ENCODE measurements at regions not wholly inside any gene's neighbourhood (a gene's known extent, or its start where the extent isn't known, plus 50 kb on each side); places are given as distances from the start of the nearest gene placed in this dataset.
A peak's percentile ranks its signal among the peaks of the same experiment; 100 is the strongest.

- ChIA-PET POLR2A (ENCODE audit: low non-redundant PET) (no interaction called here), CTCF (no interaction called here)
- TF ChIP-seq, protein P1, sequence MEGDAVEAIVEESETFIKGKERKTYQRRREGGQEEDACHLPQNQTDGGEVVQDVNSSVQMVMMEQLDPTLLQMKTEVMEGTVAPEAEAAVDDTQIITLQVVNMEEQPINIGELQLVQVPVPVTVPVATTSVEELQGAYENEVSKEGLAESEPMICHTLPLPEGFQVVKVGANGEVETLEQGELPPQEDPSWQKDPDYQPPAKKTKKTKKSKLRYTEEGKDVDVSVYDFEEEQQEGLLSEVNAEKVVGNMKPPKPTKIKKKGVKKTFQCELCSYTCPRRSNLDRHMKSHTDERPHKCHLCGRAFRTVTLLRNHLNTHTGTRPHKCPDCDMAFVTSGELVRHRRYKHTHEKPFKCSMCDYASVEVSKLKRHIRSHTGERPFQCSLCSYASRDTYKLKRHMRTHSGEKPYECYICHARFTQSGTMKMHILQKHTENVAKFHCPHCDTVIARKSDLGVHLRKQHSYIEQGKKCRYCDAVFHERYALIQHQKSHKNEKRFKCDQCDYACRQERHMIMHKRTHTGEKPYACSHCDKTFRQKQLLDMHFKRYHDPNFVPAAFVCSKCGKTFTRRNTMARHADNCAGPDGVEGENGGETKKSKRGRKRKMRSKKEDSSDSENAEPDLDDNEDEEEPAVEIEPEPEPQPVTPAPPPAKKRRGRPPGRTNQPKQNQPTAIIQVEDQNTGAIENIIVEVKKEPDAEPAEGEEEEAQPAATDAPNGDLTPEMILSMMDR (conservative IDR thresholded peaks at IDR 0.05; ENCODE audit: low read depth): no peak
- DNase-seq (ENCODE audit: low spot score): no peak
- no peak overlapping the region for H3K27ac ChIP-seq
Measured at GRCh38 chr4:97142893-97143292, 1000.4 kb downstream of the STPG2 start.

DNA sequence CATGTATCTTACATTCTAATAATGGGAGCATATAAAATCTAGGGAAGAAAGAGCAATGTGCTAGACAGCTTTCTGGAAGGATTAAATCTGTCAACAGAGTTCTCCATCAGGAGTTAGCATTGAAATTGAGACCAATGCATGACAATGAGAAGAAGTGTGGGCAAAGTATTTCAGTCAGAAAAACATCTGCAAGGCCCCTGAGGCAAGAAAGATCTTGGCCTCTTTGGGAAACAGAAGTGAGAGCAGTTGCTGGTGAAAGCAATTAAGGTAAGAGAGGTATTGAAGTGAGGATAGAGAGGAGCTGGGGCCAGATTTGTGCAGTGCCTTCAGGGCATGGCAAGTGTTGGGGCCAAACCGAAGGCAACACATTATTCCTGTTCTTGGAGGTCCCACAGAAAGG, 999.1 kb downstream of the STPG2 start:
- no peak for DNase-seq (ENCODE audit: low spot score)
- H3K27ac ChIP-seq: no peak overlapping the region
- ChIA-PET CTCF (no interaction called here), POLR2A (ENCODE audit: low non-redundant PET) (no interaction called here)
- TF ChIP-seq, protein P1 (conservative IDR thresholded peaks at IDR 0.05; ENCODE audit: low read depth): no peak

GRCh38 chr4:97150966-97151365, 992.3 kb downstream of the STPG2 start:
- CTCF ChIA-PET: no interaction called here
- TF ChIP-seq, protein P1 (conservative IDR thresholded peaks at IDR 0.05; ENCODE audit: low read depth): no peak
- H3K27ac ChIP-seq: no peak overlapping the region
- no peak for DNase-seq (ENCODE audit: low spot score)
- POLR2A ChIA-PET (ENCODE audit: low non-redundant PET): no interaction called here

DNA sequence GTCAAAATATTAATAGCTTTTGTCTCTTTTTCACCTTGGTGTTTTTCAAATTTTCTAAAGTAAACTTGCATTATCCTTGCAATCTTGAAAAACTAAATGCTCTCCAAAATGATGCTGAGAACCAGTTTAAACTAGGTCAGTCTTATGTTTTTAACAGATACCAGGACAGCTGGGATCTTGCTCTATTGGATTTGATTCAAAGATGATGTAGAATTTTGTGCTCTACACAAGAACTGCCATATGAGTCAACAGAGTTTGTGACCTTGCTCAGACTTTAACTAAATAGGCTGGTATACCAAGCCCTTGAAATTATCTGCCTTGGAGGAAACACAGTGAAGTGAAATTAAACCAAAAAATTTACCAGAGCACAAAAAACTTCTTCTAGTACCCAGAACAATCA, 991.1 kb downstream of the STPG2 start:
- ChIA-PET CTCF (interaction anchor here (0.6 kb wide), 1 partner anchor 748 kb away, joined by 4 read pairs; no protein-coding TSS in a partner anchor), POLR2A (ENCODE audit: low non-redundant PET) (no interaction called here)
- no peak overlapping the region for H3K27ac ChIP-seq
- TF ChIP-seq, protein P1 (conservative IDR thresholded peaks at IDR 0.05; ENCODE audit: low read depth): no peak
- no peak for DNase-seq (ENCODE audit: low spot score)

- DNase-seq (ENCODE audit: low spot score): no peak
- ChIA-PET POLR2A (ENCODE audit: low non-redundant PET) (no interaction called here), CTCF (interaction anchor here (0.6 to 0.7 kb wide), 5 partner anchors 33 to 1052 kb away, joined by 3 to 7 read pairs (median 5); no protein-coding TSS in a partner anchor)
- TF ChIP-seq, protein P1 (conservative IDR thresholded peaks at IDR 0.05; ENCODE audit: low read depth): 0 out of 2 replicates have a peak, but pooled peaks have one; percentile 14
- no peak overlapping the region for H3K27ac ChIP-seq
Measured at GRCh38 chr4:97153042-97153441, 990.2 kb downstream of the STPG2 start.

DNA sequence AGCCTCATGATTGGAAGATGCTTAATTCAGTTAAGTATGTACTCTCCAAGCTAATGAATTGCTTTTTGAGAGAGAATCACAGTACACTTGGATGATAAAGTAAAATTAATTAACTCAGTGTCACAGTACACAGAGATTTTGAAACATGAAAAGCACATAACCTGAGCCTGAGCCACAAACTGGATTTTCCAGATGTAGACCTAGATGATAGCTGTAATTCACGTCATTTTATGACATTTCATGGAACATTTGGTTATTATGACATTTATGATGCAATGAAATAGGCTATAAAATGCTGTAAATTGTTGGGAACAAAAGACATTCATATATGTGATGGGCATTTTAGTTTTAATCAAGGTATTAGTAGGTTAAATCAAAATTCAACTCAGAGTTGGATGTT, 983.7 kb downstream of the STPG2 start:
- ChIA-PET CTCF (interaction anchor here (0.6 kb wide), 1 partner anchor 34 kb away, joined by 4 read pairs; no protein-coding TSS in a partner anchor), POLR2A (ENCODE audit: low non-redundant PET) (no interaction called here)
- H3K27ac ChIP-seq: no peak overlapping the region
- TF ChIP-seq, protein P1 (conservative IDR thresholded peaks at IDR 0.05; ENCODE audit: low read depth): no peak
- DNase-seq (ENCODE audit: low spot score): no peak

DNA sequence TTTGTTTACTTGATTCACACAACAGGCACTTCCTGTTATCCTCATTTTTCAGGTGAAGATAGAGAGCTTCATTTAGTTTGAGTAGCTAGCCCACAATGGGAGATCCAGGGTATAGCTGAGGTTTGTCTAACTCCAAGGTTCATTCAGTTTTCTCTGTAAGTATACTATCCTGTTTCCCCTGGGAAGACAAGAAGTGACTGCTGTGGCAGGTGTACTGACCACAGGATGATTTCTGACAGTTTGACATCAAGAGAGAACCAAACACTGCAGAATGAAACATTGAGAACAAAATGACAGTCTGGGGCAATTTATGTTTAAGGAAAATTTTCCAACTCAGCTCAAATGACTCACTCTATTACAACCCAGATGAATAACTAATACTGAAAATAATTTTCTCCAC, 958.0 kb downstream of the STPG2 start:
- H3K27ac ChIP-seq: no peak overlapping the region
- TF ChIP-seq, protein P1 (conservative IDR thresholded peaks at IDR 0.05; ENCODE audit: low read depth): no peak
- no peak for DNase-seq (ENCODE audit: low spot score)
- CTCF ChIA-PET: no interaction called here
- POLR2A ChIA-PET (ENCODE audit: low non-redundant PET): no interaction called here
